Aorta (tissue), 5 donors: ENCODE measurements at regions not wholly inside any gene's neighbourhood (a gene's known extent, or its start where the extent isn't known, plus 50 kb on each side); places are given as distances from the start of the nearest gene placed in this dataset.

Experiments
- ATAC-seq: fragments of 200-7000 bp; cut with Tn5 transposase; one replicate; pipeline ENCODE4 v1.9.1; 2022; ENCODE audit warnings: moderate library complexity; ENCODE audit not compliant: low FRiP score
- DNase-seq, 2 donors: peaks; one replicate each; pipeline ENCODE4 v3.0.0-alpha.2; 2020
- H3K27ac ChIP-seq, 2 donors: one replicate each; pipeline ENCODE4 v1.5.1; 2013; ENCODE audit warnings: low read length in 2 of 2, mild to moderate bottlenecking in 2 of 2, moderate library complexity in 2 of 2, control low read depth in 1 of 2, inconsistent platforms in 1 of 2, low read depth in 1 of 2
- H3K27me3 ChIP-seq, 2 donors: one replicate each; pipeline ENCODE4 v1.6.1; 2013; ENCODE audit warnings: control low read depth in 1 of 2, low read length in 1 of 2, mild to moderate bottlenecking in 1 of 2, moderate library complexity in 1 of 2; ENCODE audit not compliant: insufficient read depth in 2 of 2, control insufficient read depth in 1 of 2
- H3K36me3 ChIP-seq, 2 donors: one replicate each; pipeline ENCODE4 v1.6.1; 2013; ENCODE audit warnings: control low read depth in 1 of 2, low read length in 1 of 2, mild to moderate bottlenecking in 1 of 2; ENCODE audit not compliant: insufficient read depth in 2 of 2, control insufficient read depth in 1 of 2
- H3K4me1 ChIP-seq, 2 donors: one replicate each; pipeline ENCODE4 v1.6.1; 2013; ENCODE audit warnings: low read length in 2 of 2, control low read depth in 1 of 2, mild to moderate bottlenecking in 1 of 2, moderate library complexity in 1 of 2; ENCODE audit not compliant: insufficient read depth in 2 of 2, control insufficient read depth in 1 of 2
- H3K4me3 ChIP-seq, 2 donors: one replicate each; pipeline ENCODE4 v1.5.1; 2013; ENCODE audit warnings: low read length in 2 of 2, control low read depth in 1 of 2, mild to moderate bottlenecking in 1 of 2
- H3K9me3 ChIP-seq: one replicate; pipeline ENCODE4 v1.6.1; 2013; ENCODE audit warnings: mild to moderate bottlenecking, low read length; ENCODE audit not compliant: control insufficient read depth
- WGBS, 2 donors: extraction: QIAGEN DNeasy Blood & Tissue Kit; methylation state at CpG; one replicate each; pipeline ENCODE4 v1.1.7; 2013; 5-methylcytosine and 5-hydroxymethylcytosine counted together
- intact Hi-C, 2 donors: fragments of 100-400 bp; cut with DNase I; formaldehyde crosslinking; loops; one replicate each; pipeline versions ENCODE4 v1.14.2 to v1.15.0; 2022
- donor health status: healthy with polysubstance abuse.
- donor health status: Bipolar disorder and iron deficiency.
- donor health status: DM: no; HTN: no; CAD: no.
- donor health status: DM: no; HTN: no; CAD: no.
- donor health status: DM: yes; HTN: yes; CAD: no.

DNA sequence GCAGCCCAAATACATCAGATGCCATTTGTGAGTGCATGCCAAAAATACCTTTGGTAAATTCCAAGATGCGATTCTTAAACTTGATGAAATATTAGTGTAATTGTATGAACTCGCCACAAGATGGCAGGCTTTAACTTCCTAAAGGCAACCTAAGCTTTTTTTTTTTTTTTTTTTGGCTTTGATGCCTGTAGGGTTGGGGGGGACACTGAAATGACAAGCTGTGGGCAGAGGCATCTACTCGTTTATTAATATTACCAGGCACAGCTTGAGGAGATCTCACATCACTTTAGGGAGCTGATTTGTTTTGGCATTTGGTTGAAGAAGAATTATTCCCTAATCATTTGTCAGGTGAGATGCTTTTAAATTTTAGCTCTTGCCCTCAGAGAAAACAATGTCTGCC lies 126.7 kb upstream of the CCDC196 start:
- no peak overlapping the region for H3K27ac ChIP-seq
- no peaks in the 10 kb centered on the region for H3K4me1 ChIP-seq
- no peaks in the 10 kb centered on the region for H3K27me3 ChIP-seq
- no peak for DNase-seq
- H3K36me3 ChIP-seq: no peaks in the 10 kb centered on the region
- no peak for ATAC-seq
- intact Hi-C loops: loop anchor here in 1 of 2 donors (2.0 to 10.0 kb wide), 2 partner anchors 43 to 135 kb away; no protein-coding TSS in a partner anchor
- H3K9me3 ChIP-seq: no peaks in the 10 kb centered on the region
- no peak overlapping the region for H3K4me3 ChIP-seq
- WGBS, 2 donors: 0 to 1% methylated on average over 3 of the region's 3 CpGs

DNA sequence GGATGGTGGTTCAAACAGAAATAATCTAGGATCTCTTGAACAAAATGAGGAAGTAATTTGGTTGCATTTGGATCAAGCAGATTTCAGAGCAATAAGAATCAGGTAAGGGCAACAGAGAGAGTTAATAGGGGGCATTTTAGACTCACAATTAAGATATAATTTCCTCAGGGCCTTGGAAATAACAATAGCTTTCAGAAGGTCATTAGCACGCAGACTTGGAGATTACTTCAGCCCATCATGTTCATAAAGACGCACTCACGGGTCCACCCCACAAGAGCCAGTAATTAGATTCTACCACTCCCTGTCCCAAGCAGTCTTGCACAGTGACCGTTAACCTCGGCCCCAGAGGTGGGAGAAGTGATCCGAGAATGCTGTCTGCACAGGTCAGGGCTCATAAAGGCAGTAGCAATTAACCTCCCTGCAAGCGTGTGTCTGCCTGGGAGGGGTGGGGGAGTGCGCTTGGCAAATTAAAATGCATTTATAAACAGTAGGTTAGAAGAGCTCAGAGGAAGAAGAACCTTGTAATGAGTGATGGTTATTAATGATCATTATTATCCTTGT lies 125.7 kb upstream of the CCDC196 start:
- no peaks in the 10 kb centered on the region for H3K27me3 ChIP-seq
- H3K27ac ChIP-seq: no peak overlapping the region
- WGBS, 2 donors: 76 to 84% methylated on average over 8 of the region's 8 CpGs
- no peaks in the 10 kb centered on the region for H3K4me1 ChIP-seq
- H3K4me3 ChIP-seq: no peak overlapping the region
- no peaks in the 10 kb centered on the region for H3K9me3 ChIP-seq
- DNase-seq (no peak), ATAC-seq (no peak)
- intact Hi-C loops: loop anchor here in 1 of 2 donors (2.0 kb wide), 1 partner anchor 40 kb away; no protein-coding TSS in a partner anchor
- H3K36me3 ChIP-seq: no peaks in the 10 kb centered on the region

DNA sequence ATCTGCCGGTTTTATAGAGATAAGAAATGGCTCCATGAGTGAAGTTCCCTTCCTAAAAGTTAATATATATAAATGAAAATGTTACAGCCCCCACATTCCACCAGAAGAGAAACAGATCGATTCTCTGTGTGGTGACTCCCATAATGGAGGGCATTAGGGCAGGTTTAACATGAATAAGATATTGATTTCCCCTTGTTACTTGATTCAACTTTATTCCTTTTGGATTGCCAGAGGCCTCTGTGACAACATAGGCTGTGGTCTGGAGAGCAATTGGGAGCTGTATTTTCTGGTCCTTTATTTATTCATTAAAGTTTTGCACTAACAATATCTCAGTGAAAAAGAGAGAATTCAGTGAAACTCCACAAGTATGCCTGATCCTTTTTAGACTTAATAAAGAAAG lies 125.2 kb upstream of the CCDC196 start:
- no peaks in the 10 kb centered on the region for H3K27me3 ChIP-seq
- 39 to 42% methylated on average over 2 of the region's 2 CpGs for WGBS, 2 donors
- H3K4me3 ChIP-seq: no peak overlapping the region
- no peaks in the 10 kb centered on the region for H3K9me3 ChIP-seq
- intact Hi-C loops: loop anchor here in 1 of 2 donors (2.0 kb wide), 1 partner anchor 40 kb away; no protein-coding TSS in a partner anchor
- H3K27ac ChIP-seq: no peak overlapping the region
- ATAC-seq (no peak), DNase-seq (no peak)
- H3K36me3 ChIP-seq: no peaks in the 10 kb centered on the region
- no peaks in the 10 kb centered on the region for H3K4me1 ChIP-seq

DNA sequence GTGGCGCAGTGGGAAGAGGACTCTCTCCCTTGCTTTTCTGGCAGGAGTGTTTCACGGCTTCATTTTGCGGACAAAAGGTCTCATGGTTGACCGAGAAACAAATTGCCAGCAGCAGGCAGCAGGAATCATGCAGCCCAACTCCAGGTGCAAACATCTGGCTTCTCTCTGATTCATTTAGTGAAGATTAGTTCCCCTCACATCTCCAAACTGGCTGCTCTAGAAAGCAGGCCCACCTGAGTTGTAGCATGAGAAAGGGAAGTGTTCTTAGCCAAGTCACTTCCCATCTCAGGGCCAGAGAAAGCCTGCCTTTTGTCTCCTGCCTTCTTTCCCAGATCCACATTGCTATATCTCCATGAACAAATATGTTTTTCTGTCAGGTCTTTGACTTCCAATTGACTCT lies 120.8 kb upstream of the CCDC196 start:
- ATAC-seq: no peak

DNA sequence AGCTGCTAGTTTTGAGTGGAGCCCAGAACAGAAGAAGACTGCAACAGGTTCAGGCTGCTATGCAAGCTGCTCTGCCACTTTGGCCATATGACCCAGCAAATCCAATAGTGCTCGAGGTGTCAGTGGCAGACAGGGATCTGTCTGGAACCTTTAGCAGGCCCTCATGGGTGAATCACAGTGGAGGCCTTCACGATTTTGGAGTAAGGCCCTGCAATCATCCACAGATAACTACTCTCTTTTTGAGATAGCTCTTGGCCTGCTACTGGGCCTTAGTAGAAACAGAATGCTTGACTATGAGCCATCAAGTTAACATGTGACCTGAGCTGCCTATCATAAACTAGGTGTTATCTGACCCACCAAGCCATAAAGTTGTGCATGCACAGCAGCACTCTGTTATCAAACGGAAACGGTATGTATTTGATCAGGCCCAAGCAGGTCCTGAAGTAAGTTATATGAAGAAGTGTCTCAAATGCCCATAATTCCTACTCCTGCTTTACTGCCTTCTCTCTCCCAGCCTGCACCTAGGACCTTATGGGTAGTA lies 116.9 kb upstream of the CCDC196 start:
- WGBS, 2 donors: 79 to 83% methylated on average over 4 of the region's 4 CpGs
- Histone ChIP-seq H3K9me3 (peaks cover 3% of the 10 kb centered on the region), H3K36me3 (no peaks in the 10 kb centered on the region), H3K4me1 (no peaks in the 10 kb centered on the region), H3K4me3 (no peak overlapping the region), H3K27ac (no peak overlapping the region), H3K27me3 (no peaks in the 10 kb centered on the region)
- intact Hi-C loops: no loop called here
- DNase-seq: no peak
- ATAC-seq: no peak

More for the DNA sequence above, 120.8 kb upstream of the CCDC196 start:
- Histone ChIP-seq H3K27me3 (no peaks in the 10 kb centered on the region), H3K27ac (no peak overlapping the region), H3K4me1 (no peaks in the 10 kb centered on the region), H3K36me3 (no peaks in the 10 kb centered on the region), H3K4me3 (no peak overlapping the region), H3K9me3 (no peaks in the 10 kb centered on the region)
- intact Hi-C loops: no loop called here
- no peak for DNase-seq
- WGBS, 2 donors: 87 to 95% methylated on average over 4 of the region's 4 CpGs

DNA sequence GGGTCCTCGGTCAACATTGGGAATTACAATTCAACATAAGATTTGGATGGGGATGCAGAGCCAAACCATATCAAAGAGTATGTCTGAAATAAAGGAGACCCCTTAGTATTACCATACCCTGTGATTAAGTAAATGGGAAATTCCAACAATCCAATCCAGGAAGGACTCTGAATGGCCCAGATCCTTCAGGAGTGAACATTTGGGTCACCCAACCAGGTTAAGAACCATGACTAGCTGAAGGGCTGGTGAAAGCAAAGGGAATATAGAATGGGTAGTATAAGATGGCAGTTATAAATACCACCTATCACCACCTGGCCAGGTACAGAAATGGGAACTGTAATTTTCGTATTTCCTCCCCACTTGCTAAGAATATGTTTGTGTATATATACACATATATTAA lies 114.4 kb upstream of the CCDC196 start:
- Histone ChIP-seq H3K36me3 (no peaks in the 10 kb centered on the region), H3K4me3 (no peak overlapping the region), H3K9me3 (peaks cover 3% of the 10 kb centered on the region), H3K27ac (no peak overlapping the region), H3K4me1 (no peaks in the 10 kb centered on the region), H3K27me3 (peaks cover 0 to 2% of the 10 kb centered on the region in 2 donors)
- 70 to 89% methylated on average over 2 of the region's 2 CpGs for WGBS, 2 donors
- ATAC-seq (no peak), DNase-seq (no peak)
- intact Hi-C loops: no loop called here

DNA sequence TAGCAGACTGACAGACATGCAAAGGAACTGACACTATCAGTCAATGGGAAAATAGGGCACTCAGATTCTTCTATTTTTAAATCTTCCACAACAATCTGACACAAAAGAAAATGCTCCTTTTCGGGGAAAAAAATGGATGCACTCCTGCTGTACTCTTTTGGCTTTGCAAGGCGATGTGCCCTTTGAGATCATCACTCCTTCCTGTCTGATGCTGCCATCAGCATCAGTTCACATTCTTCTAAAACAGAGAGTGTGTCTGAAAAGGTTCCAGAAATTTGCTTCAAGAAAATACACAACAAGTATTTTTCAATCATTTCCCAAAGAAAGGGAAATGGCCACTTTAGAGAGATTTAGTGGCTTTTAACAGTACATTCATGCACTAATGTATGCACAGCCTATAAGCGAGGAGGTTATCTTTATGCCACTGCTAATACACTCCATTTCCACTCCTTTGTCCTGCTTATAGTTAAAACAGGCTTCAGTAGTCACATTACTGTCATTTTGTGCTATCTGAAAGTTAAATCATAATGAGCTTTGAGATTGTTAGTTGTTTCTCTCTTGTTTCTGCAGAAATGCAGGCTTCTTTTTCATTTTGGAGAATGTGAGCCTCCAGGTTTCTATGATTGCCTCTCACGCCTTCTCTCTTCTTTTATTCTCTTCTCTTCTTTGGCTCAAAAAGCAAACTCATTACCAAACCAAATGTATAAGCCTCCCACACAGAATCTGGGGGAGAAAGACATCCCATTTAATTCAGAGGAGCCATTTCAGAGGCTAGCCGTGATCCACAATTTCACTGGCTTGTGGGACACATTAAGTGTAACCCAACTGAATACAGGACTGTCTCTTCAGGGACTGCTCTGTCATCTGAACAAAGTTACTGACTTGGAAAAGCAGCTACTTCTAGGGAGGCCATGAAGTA lies 110.9 kb upstream of the CCDC196 start:
- H3K27me3 ChIP-seq: peaks cover 0 to 2% of the 10 kb centered on the region in 2 donors
- peaks cover 3 to 10% of the 10 kb centered on the region in 2 donors for H3K4me1 ChIP-seq
- no peak overlapping the region for H3K4me3 ChIP-seq
- intact Hi-C loops: no loop called here
- no peaks in the 10 kb centered on the region for H3K36me3 ChIP-seq
- ATAC-seq: no peak
- DNase-seq: no peak
- H3K27ac ChIP-seq: no peak overlapping the region
- WGBS, 2 donors: 82 to 84% methylated on average over 5 of the region's 5 CpGs
- H3K9me3 ChIP-seq: peaks cover 3% of the 10 kb centered on the region

DNA sequence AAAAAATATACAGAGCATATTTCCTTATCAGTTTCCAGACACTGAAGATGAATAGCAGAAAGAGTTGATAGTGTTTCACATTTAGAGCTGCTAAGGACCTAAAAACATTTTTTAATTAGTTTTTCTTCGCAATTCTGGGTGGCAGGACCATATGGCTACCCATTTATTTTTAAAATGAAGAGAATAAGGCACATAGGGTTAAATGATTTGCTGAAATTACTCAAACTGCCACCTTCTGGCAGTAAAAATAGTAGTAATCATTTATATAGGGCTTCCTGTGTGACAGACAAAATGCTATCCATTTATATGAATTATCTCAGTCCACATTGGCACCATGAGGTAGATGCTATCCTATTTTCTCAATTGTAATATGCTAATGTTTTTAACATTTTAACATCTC lies 108.6 kb upstream of the CCDC196 start:
- intact Hi-C loops: no loop called here
- DNase-seq (no peak), ATAC-seq (no peak)
- Histone ChIP-seq H3K4me1 (peaks cover 3 to 13% of the 10 kb centered on the region in 2 donors), H3K27ac (no peak overlapping the region), H3K27me3 (peaks cover 0 to 2% of the 10 kb centered on the region in 2 donors), H3K9me3 (peaks cover under 1% of the 10 kb centered on the region), H3K4me3 (no peak overlapping the region), H3K36me3 (no peaks in the 10 kb centered on the region)
- WGBS, 2 donors: 89 to 94% methylated on average over 1 of the region's 1 CpG
